WERI-Rb-1 (cell line): ENCODE measurements at regions not wholly inside any gene's neighbourhood (a gene's known extent, or its start where the extent isn't known, plus 50 kb on each side); places are given as distances from the start of the nearest gene placed in this dataset.
"Not testable (repeated sequence)": the region's sequence is repeated elsewhere in the genome, so short reads cannot be mapped to it uniquely, and the experiment has no call there.

Experiments used
- DNase-seq: peaks from one replicate; pipeline ENCODE4 v3.0.0-alpha.2; 2020
- H3K27ac ChIP-seq: fragments of 250-450 bp; sonication (Bioruptor Pico); 2 replicates; pipeline ENCODE4 v1.5.1; 2020; ENCODE audit warnings: mild to moderate bottlenecking, moderate library complexity
- H3K27me3 ChIP-seq: fragments of 250-450 bp; sonication (Bioruptor Pico); 2 replicates; pipeline ENCODE4 v1.5.1; 2021; ENCODE audit warnings: mild to moderate bottlenecking, low read depth, moderate library complexity; ENCODE audit not compliant: insufficient read depth, severe bottlenecking
- H3K36me3 ChIP-seq: fragments of 250-450 bp; sonication (Bioruptor Pico); 2 replicates; pipeline ENCODE4 v1.5.1; 2020; ENCODE audit warnings: mild to moderate bottlenecking, moderate library complexity
- H3K4me3 ChIP-seq: 2 replicates; pipeline ENCODE4 v1.5.1; 2011; ENCODE audit warnings: low read depth, mild to moderate bottlenecking, control low read depth, low read length
- H3K9me3 ChIP-seq: fragments of 250-450 bp; sonication (Bioruptor Pico); 2 replicates; pipeline ENCODE4 v1.5.1; 2021; ENCODE audit warnings: mild to moderate bottlenecking, moderate library complexity; ENCODE audit not compliant: severe bottlenecking
- TF ChIP-seq, protein P1 (sequence below): IDR thresholded peaks from 2 replicates; pipeline ENCODE4 v1.5.1; 2011; ENCODE audit warnings: low read depth, mild to moderate bottlenecking, control low read depth, inconsistent platforms, low read length

DNA sequence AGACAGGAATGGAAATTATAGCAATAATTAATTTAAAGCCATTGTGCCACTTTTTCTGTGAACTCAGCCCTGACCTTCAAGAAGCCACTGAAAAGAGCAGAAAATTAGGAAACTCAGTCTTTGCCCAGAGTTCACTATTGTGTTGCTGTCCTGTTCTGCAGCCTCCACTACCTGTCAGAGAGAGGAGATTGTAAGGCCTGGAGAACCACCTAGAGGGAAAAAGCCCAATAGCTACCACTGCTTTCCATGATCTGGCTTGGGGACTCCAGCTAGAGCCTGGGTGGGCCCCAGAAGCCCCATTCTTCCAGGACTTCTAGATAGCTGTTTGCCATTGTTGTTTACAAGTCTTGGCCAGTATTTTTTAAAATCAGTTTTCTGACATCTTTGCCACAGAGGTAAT, 176.1 kb upstream of the KLF7 start:
- Histone ChIP-seq H3K36me3 (no peaks in the 10 kb centered on the region), H3K9me3 (no peaks in the 10 kb centered on the region), H3K4me3 (no peak overlapping the region), H3K27ac (no peak overlapping the region), H3K27me3 (no peaks in the 10 kb centered on the region)
- DNase-seq, result no peak
- TF ChIP-seq, protein P1, sequence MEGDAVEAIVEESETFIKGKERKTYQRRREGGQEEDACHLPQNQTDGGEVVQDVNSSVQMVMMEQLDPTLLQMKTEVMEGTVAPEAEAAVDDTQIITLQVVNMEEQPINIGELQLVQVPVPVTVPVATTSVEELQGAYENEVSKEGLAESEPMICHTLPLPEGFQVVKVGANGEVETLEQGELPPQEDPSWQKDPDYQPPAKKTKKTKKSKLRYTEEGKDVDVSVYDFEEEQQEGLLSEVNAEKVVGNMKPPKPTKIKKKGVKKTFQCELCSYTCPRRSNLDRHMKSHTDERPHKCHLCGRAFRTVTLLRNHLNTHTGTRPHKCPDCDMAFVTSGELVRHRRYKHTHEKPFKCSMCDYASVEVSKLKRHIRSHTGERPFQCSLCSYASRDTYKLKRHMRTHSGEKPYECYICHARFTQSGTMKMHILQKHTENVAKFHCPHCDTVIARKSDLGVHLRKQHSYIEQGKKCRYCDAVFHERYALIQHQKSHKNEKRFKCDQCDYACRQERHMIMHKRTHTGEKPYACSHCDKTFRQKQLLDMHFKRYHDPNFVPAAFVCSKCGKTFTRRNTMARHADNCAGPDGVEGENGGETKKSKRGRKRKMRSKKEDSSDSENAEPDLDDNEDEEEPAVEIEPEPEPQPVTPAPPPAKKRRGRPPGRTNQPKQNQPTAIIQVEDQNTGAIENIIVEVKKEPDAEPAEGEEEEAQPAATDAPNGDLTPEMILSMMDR, result peak; percentile 40; the same call in 1 of the 2 replicates

DNA sequence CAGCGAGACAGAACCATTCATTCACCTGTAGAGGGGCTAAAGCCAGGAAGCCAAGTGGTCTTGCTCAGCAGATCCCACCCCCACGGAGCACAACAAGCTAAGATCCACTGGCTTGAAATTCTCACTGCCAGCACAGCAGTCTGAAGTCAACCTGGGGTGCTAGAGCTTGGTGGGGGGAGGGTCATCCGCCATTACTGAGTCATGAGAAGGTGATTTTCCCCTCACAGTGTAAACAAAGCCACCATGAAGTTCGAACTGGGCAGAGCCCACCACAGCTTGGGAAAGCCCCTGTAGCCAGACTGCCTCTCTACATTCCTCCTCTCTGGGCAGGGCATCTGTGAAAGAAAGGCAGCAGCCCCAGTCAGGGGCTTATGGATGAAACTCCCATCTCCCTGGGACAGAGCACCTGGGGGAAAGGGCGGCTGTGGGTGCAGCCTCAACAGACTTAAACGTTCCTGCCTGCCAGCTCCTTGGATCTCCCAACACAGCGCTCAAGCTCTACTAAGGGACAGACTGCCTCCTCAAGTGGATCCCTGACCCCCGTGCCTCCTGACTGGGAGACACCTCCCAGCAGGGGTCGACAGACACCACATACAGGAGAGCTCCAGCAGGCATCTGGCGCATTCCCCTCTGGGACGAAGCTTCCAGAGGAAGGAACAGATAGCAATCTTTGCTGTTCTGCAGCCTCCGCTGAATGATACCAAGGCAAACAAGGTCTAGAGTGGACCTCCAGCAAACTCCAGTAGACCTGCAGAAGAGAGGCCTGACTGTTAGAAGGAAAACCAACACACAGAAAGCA, 179.0 kb upstream of the KLF7 start:
- peak; percentile 62 for DNase-seq
- H3K27ac ChIP-seq, H3K9me3 ChIP-seq, H3K4me3 ChIP-seq, H3K27me3 ChIP-seq, H3K36me3 ChIP-seq: not testable (repeated sequence)
- TF ChIP-seq, protein P1, result peak; percentile 56

DNA sequence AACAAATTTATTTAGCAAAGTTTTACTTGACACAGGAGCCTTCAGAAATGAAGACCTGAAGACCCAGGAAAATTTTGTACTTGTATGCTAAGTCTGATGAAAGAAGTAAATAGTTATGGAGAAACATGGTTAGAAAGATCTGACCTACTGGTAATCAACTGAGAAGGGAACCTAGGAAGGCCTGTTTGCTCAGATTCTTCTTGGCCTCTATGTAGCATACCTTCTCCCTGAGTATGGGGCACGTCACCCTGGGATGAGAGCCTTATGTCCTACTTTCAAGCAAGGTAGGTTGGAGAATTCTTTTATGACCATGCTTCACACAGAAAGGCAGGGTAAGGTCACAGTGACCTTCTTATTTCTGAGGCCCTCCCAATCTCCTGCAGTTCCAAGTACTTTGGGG, 178.6 kb upstream of the CREB1 start:
- H3K4me3 ChIP-seq, result no peak overlapping the region
- no peaks in the 10 kb centered on the region for H3K36me3 ChIP-seq
- TF ChIP-seq, protein P1, result no peak
- H3K27me3 ChIP-seq, result no peaks in the 10 kb centered on the region
- H3K27ac ChIP-seq, result no peak overlapping the region
- peaks cover 3% of the 10 kb centered on the region for H3K9me3 ChIP-seq
- DNase-seq, result no peak

DNA sequence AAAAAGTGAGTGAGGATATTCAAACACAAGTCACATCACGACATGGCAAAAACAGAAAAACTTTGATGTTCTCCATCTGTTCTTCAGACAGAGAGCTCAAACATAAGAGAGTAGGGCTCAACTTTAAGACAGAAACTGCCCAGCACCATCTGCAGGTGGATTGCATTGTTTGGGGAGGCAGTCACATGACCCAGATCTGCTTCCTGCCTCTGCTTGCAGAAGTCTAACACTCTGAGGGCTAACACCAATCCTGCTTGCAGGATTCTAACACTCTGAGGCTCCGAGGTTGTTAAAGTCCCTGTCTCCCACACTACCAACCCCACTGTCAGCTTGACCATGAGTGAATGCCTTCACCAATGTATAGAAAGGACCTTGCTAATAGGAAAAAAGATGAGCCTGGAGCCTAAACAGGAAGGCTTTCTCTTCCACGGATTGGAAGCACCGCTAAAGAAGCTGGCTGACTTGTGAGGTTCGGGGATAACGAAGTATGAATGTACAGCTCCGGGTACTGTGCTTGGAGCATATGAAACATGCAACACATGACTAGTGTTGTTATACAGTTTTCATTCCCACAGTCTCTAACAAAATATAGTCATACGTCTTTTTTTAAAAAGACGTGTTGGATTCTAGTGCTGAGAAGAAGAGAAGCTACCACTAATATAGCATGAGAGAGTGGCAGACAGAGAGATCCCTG, 176.6 kb upstream of the CREB1 start:
- H3K36me3 ChIP-seq, result no peaks in the 10 kb centered on the region
- no peaks in the 10 kb centered on the region for H3K27me3 ChIP-seq
- DNase-seq, result peak; percentile 40
- TF ChIP-seq, protein P1, result peak; percentile 26; the same call in 1 of the 2 replicates
- H3K27ac ChIP-seq, result no peak overlapping the region
- peaks cover 3% of the 10 kb centered on the region for H3K9me3 ChIP-seq
- no peak overlapping the region for H3K4me3 ChIP-seq

DNA sequence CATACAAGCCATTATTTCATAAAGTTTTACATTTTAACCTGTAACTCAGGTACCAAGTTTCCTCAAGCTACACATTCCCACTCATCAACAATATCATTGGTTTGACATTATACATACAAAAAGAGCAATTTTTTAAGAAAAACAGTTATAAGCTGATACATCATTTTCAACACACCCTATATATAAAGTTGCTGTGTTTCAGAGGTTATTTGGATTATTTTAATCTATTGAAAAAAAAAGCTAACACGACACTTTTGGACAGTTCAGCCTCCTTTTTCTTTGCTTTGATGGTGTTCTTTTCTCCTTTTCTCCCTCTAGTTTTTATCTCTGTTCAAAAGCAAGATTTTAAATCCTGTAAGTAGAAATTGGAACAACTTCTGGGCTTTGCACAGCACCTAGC, 175.9 kb upstream of the CREB1 start:
- no peak overlapping the region for H3K27ac ChIP-seq
- DNase-seq, result no peak
- H3K27me3 ChIP-seq, result no peaks in the 10 kb centered on the region
- H3K4me3 ChIP-seq, result no peak overlapping the region
- no peaks in the 10 kb centered on the region for H3K36me3 ChIP-seq
- peaks cover 3% of the 10 kb centered on the region for H3K9me3 ChIP-seq
- TF ChIP-seq, protein P1, result no peak
